Kidney (tissue), 13 donors: ENCODE measurements at regions not wholly inside any gene's neighbourhood (a gene's known extent, or its start where the extent isn't known, plus 50 kb on each side); places are given as distances from the start of the nearest gene placed in this dataset.

ENCODE experiments used
- DNase-seq, 5 donors: peaks; one replicate each; pipeline ENCODE4 v3.0.0-alpha.2; 2013 to 2020
- FAIRE-seq: peaks from 2 replicates; lab custom pipeline; 2012; peaks lifted over from hg19 to GRCh38; lab: Jason Lieb, UNC
- H3K27ac ChIP-seq, 2 donors: one replicate each; pipeline ENCODE4 v1.7.0; 2013; ENCODE audit warnings: low read depth in 2 of 2, low read length in 2 of 2, inconsistent platforms in 1 of 2
- H3K27me3 ChIP-seq: one replicate; pipeline ENCODE4 v1.7.1; 2013; ENCODE audit warnings: low read length, inconsistent platforms; ENCODE audit not compliant: control insufficient read depth, insufficient read depth
- H3K36me3 ChIP-seq, 3 donors: one replicate each; pipeline versions ENCODE4 v1.7.0 to v1.7.1; 2013; ENCODE audit warnings: low read length in 3 of 3, control low read depth in 1 of 3, inconsistent platforms in 1 of 3; ENCODE audit not compliant: insufficient read depth in 3 of 3, control insufficient read depth in 2 of 3
- H3K4me1 ChIP-seq, 3 donors: one replicate each; pipeline versions ENCODE4 v1.7.0 to v1.7.1; 2013; ENCODE audit warnings: low read length in 3 of 3, inconsistent platforms in 1 of 3, low read depth in 1 of 3; ENCODE audit not compliant: control insufficient read depth in 2 of 3, insufficient read depth in 2 of 3
- H3K4me3 ChIP-seq, 3 donors: one replicate each; pipeline versions ENCODE4 v1.7.0 to v1.8.1; 2013; ENCODE audit warnings: low read length in 3 of 3, control low read depth in 1 of 3, inconsistent platforms in 1 of 3
- H3K9ac ChIP-seq, 3 donors: one replicate each; pipeline versions ENCODE4 v1.7.0 to v1.7.1; 2013; ENCODE audit warnings: low read length in 3 of 3, control low read depth in 1 of 3, inconsistent platforms in 1 of 3
- H3K9me3 ChIP-seq, 3 donors: one replicate each; pipeline versions ENCODE4 v1.7.0 to v1.7.1; 2013; ENCODE audit warnings: low read length in 3 of 3, control low read depth in 1 of 3, inconsistent platforms in 1 of 3; ENCODE audit not compliant: control insufficient read depth in 2 of 3, insufficient read depth in 1 of 3
- CTCF ChIP-seq: IDR thresholded peaks from 3 replicates; pipeline ENCODE4 v1.5.1; 2012; ENCODE audit warnings: mild to moderate bottlenecking, moderate library complexity, borderline replicate concordance; ENCODE audit not compliant: insufficient read depth; ENCODE audit errors: extremely low read depth
- intact Hi-C: fragments of 100-400 bp; cut with DNase I; formaldehyde crosslinking; loops from one replicate; pipeline ENCODE4 v1.11.1; 2022
- donor health status: control.
- donor health status: control.
- donor health status: control.
- donor health status: control.
- donor health status: control.
- donor health status: DM: yes; HTN: yes; CAD: no.
- donor health status: Normal renal cell carcinoma (clear cell type).

- Histone ChIP-seq H3K27me3 (no peaks in the 10 kb centered on the region), H3K4me3 (no peak overlapping the region), H3K9ac (no peak overlapping the region), H3K36me3 (no peaks in the 10 kb centered on the region), H3K9me3 (no peaks in the 10 kb centered on the region), H3K4me1 (no peaks in the 10 kb centered on the region), H3K27ac (no peak overlapping the region)
- intact Hi-C loops: no loop called here
- FAIRE-seq (no peak), DNase-seq (no peak)
- no peak for TF ChIP-seq CTCF
These were observed 225.5 kb upstream of the STT3B start for GRCh38 chr3:31307131-31307785.

GRCh38 chr3:31311559-31311958 is 221.2 kb upstream of the STT3B start:
- H3K9ac ChIP-seq: no peak overlapping the region
- H3K27me3 ChIP-seq: no peaks in the 10 kb centered on the region

GRCh38 chr3:31312400-31312799 is 220.3 kb upstream of the STT3B start:
- Histone ChIP-seq H3K4me3 (no peak overlapping the region), H3K4me1 (no peaks in the 10 kb centered on the region), H3K9me3 (no peaks in the 10 kb centered on the region), H3K27me3 (no peaks in the 10 kb centered on the region), H3K27ac (no peak overlapping the region), H3K36me3 (no peaks in the 10 kb centered on the region), H3K9ac (no peak overlapping the region)
- intact Hi-C loops: no loop called here
- TF ChIP-seq CTCF: no peak
- DNase-seq (no peak), FAIRE-seq (no peak)

More at GRCh38 chr3:31311559-31311958, 221.2 kb upstream of the STT3B start:
- H3K4me3 ChIP-seq: no peak overlapping the region
- H3K36me3 ChIP-seq: no peaks in the 10 kb centered on the region
- H3K27ac ChIP-seq: no peak overlapping the region
- no peak for DNase-seq
- FAIRE-seq: no peak
- no peak for TF ChIP-seq CTCF
- intact Hi-C loops: no loop called here
- H3K4me1 ChIP-seq: no peaks in the 10 kb centered on the region
- H3K9me3 ChIP-seq: no peaks in the 10 kb centered on the region

GRCh38 chr3:31314258-31314657 is 218.5 kb upstream of the STT3B start:
- FAIRE-seq (no peak), DNase-seq (no peak)
- intact Hi-C loops: no loop called here
- Histone ChIP-seq H3K27ac (no peak overlapping the region), H3K27me3 (no peaks in the 10 kb centered on the region), H3K36me3 (no peaks in the 10 kb centered on the region), H3K4me3 (no peak overlapping the region), H3K9me3 (no peaks in the 10 kb centered on the region), H3K4me1 (no peaks in the 10 kb centered on the region), H3K9ac (no peak overlapping the region)
- TF ChIP-seq CTCF: no peak
